GM18517 (cell line): ENCODE measurements at regions not wholly inside any gene's neighbourhood (a gene's known extent, or its start where the extent isn't known, plus 50 kb on each side); places are given as distances from the start of the nearest gene placed in this dataset.
"Not testable (repeated sequence)": the region's sequence is repeated elsewhere in the genome, so short reads cannot be mapped to it uniquely, and the experiment has no call there.

Source experiments
- ATAC-seq: cut with Tn5 transposase; IDR thresholded peaks from one replicate; pipeline ENCODE4 v1.9.1; 2021; ENCODE audit warnings: mild to moderate bottlenecking, moderate library complexity; ENCODE audit not compliant: unreplicated experiment

- ATAC-seq: no peak
Measured at GRCh38 chr5:92145852-92146251, 762.7 kb upstream of the ARRDC3 start.

GRCh38 chr5:92144824-92145223 lies 761.7 kb upstream of the ARRDC3 start:
- peak; percentile 78 for ATAC-seq

- ATAC-seq: not testable (repeated sequence)
Measured at GRCh38 chr5:92132294-92132908, 749.3 kb upstream of the ARRDC3 start.

DNA sequence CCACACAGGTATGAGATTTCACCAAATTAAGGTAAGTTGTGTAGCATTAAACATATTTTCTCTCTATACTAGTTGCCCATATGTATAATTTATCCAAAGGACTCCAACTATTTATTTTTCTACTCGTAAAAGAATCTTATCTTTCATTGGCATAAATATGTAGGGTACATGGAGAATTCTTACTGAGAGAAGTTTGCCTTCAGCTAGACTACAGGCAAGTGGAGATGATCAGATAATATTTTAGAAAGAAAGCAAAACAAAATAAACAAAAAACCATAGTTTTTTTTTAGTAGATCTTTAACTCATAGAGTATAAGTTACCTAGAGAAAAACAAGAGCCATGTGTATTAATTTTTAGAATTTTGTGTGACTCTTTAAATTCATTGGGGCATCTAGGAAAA lies 743.1 kb upstream of the ARRDC3 start:
- ATAC-seq: no peak

GRCh38 chr5:92119110-92119509 lies 736.0 kb upstream of the ARRDC3 start:
- ATAC-seq: no peak

DNA sequence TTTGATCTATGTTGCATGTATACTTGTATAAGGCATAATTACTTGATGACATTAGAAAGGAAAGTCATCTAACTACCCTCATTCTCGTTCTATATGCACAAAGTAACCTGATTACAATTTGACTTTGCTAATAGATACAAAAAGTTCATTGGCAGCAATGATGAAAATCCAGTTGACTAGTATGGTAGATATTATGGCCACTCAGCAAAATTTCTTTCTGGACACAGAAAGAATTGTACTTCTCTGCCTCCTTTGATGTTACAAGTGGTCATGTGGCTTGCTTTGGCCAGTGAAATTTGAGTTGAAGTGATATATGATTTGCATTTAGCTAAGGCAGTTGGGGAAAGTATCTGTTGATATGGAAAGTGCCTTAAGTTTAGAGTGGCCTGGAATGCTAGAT lies 723.7 kb upstream of the ARRDC3 start:
- ATAC-seq: no peak

GRCh38 chr5:92104126-92104525 lies 721.0 kb upstream of the ARRDC3 start:
- ATAC-seq: no peak

DNA sequence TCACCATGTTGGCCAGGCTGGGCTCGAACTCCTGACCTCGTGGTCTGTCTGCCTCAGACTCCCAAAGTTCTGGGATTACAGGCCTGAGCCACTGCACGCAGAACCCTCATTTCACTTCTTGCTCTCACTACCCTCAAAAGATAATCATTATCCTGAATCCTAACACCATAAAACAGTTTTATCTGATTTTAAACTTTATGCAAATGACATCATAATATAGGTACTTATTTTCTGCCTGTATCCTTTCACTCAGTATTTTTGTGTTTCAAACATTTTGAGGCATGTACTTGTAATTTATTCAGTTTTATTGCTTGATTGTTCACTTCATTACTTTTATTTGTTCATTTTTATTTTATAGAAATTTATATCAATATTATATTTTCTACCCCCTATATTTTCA lies 719.2 kb upstream of the ARRDC3 start:
- ATAC-seq: no peak

DNA sequence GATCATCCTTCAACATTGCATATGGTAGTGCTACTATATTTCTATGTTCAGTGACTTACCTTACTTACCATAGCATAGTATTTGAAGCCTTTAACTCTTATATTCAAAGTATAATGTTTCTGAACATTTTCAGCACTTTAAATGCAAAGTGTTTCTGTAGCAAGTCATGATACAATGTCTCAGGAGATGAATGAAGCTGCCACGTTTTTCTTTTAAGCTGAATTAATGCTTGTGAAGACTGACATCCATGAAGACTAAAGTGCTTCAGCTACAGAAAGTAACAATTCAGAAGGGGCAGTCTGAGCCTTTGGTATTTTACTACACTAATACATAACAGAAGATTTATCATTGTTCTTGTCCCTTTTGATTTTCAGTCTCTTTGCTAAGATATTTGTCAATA lies 709.1 kb upstream of the ARRDC3 start:
- ATAC-seq: no peak

DNA sequence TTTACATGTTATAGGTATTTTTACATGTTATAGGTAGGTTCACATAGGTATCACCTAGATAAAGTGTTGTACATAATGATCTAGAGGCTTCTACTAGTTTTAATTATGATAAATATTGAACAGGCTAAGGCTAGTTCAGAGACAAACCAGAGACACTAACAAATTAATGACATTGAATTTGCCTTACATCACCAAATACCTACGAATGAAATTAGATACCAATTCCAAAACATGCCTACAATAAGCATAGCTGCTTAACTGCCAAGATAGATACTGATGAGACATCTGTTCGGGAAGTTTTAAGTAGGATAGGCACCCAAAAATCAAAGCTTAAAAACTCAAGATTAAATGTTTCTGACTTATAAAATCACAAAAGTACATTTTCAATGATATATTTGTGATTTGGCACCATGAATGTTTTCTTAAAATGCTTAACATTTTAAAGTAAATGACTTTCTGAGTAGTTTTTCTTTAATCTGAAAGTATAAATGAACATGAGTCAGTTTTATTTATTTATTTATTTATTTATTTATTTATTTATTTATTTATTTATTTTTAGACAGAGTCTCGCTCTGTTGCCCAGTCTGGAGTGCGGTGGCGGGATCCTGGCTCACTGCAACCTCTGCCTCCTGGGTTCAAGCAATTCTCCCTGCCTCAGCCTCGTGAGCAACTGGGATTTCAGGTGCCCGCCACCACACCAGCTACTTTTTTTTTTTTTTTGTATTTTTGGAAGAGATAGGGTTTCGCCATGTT lies 703.1 kb upstream of the ARRDC3 start:
- ATAC-seq: no peak

DNA sequence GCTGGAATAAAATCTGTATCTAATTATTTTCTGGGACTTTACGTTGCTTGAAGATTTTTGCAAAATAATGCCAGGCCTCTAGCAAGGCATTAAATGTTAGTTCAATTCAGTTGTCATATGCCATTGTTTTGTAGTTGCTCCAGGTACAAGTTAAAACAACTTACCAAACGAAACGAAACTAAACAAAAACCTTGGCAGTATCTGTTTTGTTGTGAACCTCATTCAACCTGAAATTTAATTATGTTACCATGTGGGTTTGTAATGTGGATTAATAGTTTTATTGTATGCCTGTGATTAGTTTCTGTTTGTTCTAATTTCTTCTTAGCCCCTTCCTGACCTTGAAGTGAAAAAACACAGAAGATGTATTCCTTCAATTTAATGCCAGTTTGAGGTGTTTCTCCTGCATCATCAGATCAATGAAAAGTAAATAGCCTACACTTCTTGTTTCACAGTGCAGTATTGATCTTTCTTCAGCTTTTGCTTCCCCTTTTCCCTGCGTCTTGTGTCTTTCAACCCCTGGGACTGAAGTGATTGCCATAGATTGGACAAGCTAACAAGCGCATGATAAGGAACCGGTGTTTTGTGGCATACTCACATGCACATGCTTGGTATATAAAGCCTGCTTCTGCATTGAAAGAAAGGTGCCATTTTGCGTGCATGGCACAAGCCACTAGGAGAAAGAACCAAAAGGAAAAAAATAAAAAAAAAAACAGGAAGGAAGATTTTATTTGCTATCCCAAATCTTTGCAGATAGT lies 699.0 kb upstream of the ARRDC3 start:
- no peak for ATAC-seq

GRCh38 chr5:92070786-92071185 lies 687.7 kb upstream of the ARRDC3 start:
- no peak for ATAC-seq

GRCh38 chr5:92064993-92065392 lies 681.9 kb upstream of the ARRDC3 start:
- no peak for ATAC-seq

- ATAC-seq: no peak
Measured at GRCh38 chr5:92051741-92052140, 668.6 kb upstream of the ARRDC3 start.

GRCh38 chr5:92050970-92051369 lies 667.9 kb upstream of the ARRDC3 start:
- ATAC-seq: no peak

DNA sequence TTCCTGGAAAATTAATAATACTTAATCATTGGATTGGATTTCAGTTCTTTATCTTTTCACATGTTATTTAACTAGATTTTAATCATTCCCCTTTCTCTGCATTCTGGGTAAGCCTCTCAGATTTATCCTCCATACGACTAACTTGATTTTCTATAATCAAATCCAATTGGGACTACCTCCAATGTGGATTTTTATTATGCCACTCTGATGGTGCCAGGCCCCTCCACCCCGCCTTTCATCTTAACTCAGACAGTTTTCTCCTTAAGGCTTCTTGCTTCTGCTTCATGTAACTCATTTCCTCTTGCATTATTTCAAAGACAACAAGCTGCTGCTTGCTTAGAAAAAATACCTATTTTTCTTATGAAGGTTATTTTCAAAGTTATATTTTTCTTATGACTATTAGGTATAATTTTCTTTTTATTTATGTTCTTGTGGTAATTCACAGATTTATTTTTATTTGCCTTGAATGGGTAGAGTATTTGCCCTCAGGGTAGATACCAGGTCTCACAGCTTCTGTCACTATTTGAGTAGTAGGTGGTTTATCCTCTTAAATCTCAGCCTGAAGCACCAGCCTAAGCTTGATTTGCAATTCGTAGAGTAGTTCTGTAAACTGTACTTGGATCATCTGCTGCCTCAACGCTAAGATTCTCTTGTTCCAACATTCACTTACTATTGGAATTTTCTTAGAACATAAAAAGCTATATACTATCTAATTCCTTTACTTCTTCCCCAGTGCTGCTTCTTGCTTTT lies 659.0 kb upstream of the ARRDC3 start:
- ATAC-seq: no peak

- no peak for ATAC-seq
Measured at GRCh38 chr5:92041206-92041605, 658.1 kb upstream of the ARRDC3 start.

- ATAC-seq: not testable (repeated sequence)
Measured at GRCh38 chr5:92029792-92030191, 646.7 kb upstream of the ARRDC3 start.

DNA sequence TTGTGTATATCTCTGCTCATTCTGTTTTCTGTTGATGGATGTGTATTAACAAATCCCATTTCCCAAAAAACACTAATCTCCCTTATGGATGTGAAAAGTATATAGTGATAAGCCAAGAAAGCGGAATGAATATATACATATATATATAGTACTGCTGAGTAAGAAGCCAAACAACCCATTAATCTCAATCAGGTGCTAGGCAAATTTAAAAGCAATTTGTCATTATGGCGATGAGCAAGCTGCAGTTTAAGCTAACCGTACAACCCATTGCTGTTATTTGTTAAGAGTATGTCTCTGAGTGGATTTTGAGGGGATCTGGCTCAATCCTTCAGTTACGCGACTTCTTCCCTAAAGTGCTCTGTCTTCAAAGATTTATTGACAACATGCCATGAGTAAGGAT lies 640.4 kb upstream of the ARRDC3 start:
- ATAC-seq: no peak

GRCh38 chr5:92023141-92023471 lies 640.0 kb upstream of the ARRDC3 start:
- no peak for ATAC-seq

- no peak for ATAC-seq
Measured at GRCh38 chr5:92022415-92023140, 639.5 kb upstream of the ARRDC3 start.
